Nephron progenitor cell (in vitro differentiated cells): ENCODE measurements at regions not wholly inside any gene's neighbourhood (a gene's known extent, or its start where the extent isn't known, plus 50 kb on each side); places are given as distances from the start of the nearest gene placed in this dataset.
A peak's percentile ranks its signal among the peaks of the same experiment; 100 is the strongest.

Experiments used
- DNase-seq: peaks from one replicate; pipeline ENCODE4 v3.0.0; 2021
- H3K27ac Mint-ChIP-seq: 2 replicates; pipeline ENCODE4 v1.8.0; 2021; ENCODE audit warnings: mild to moderate bottlenecking, moderate library complexity, mixed read lengths
- H3K27me3 Mint-ChIP-seq: 2 replicates; pipeline ENCODE4 v1.8.0; 2021; ENCODE audit warnings: mild to moderate bottlenecking, low read depth, mixed read lengths; ENCODE audit not compliant: poor library complexity
- H3K36me3 Mint-ChIP-seq: 2 replicates; pipeline ENCODE4 v1.8.0; 2021; ENCODE audit warnings: low read depth, mixed read lengths
- H3K4me1 Mint-ChIP-seq: 2 replicates; pipeline ENCODE4 v1.8.0; 2021; ENCODE audit warnings: mixed read lengths
- H3K4me3 Mint-ChIP-seq: 2 replicates; pipeline ENCODE4 v1.8.0; 2021; ENCODE audit warnings: mild to moderate bottlenecking, moderate library complexity, mixed read lengths
- H3K9me3 Mint-ChIP-seq: 2 replicates; pipeline ENCODE4 v1.8.0; 2021; ENCODE audit warnings: mild to moderate bottlenecking, moderate library complexity, mixed read lengths
- CTCF ChIP-seq: fragments of 200-600 bp; sonication (generic); IDR thresholded peaks from 2 replicates; pipeline ENCODE4 v1.5.0; 2021; ENCODE audit warnings: antibody characterized with exemption

- DNase-seq: no peak
- Mint-ChIP-seq H3K27ac (no peak overlapping the region), H3K4me3 (no peak overlapping the region), H3K9me3 (peaks cover 32% of the 10 kb centered on the region), H3K27me3 (peaks cover 5% of the 10 kb centered on the region), H3K4me1 (peaks cover 8% of the 10 kb centered on the region), H3K36me3 (peaks cover 12% of the 10 kb centered on the region)
- TF ChIP-seq CTCF: no peak
Observed at GRCh38 chr12:98090731-98091130, 424.7 kb upstream of the TMPO start.

GRCh38 chr12:98096436-98096835 lies 419.0 kb upstream of the TMPO start:
- TF ChIP-seq CTCF: no peak
- H3K9me3 Mint-ChIP-seq: peaks cover 50% of the 10 kb centered on the region
- no peaks in the 10 kb centered on the region for H3K4me1 Mint-ChIP-seq
- peaks cover 20% of the 10 kb centered on the region for H3K36me3 Mint-ChIP-seq
- DNase-seq: no peak
- no peak overlapping the region for H3K4me3 Mint-ChIP-seq
- H3K27me3 Mint-ChIP-seq: peaks cover 5% of the 10 kb centered on the region
- H3K27ac Mint-ChIP-seq: no peak overlapping the region

GRCh38 chr12:98106031-98106683 lies 409.2 kb upstream of the TMPO start:
- Mint-ChIP-seq H3K4me1 (peaks cover 39% of the 10 kb centered on the region), H3K36me3 (no peaks in the 10 kb centered on the region), H3K27ac (peak overlapping the region; percentile 2), H3K27me3 (no peaks in the 10 kb centered on the region), H3K9me3 (no peaks in the 10 kb centered on the region), H3K4me3 (no peak overlapping the region)
- no peak for TF ChIP-seq CTCF
- no peak for DNase-seq

- peak overlapping the region; percentile 41 for H3K27ac Mint-ChIP-seq
- H3K9me3 Mint-ChIP-seq: no peaks in the 10 kb centered on the region
- no peaks in the 10 kb centered on the region for H3K27me3 Mint-ChIP-seq
- no peaks in the 10 kb centered on the region for H3K36me3 Mint-ChIP-seq
- no peak for DNase-seq
- no peak for TF ChIP-seq CTCF
- no peak overlapping the region for H3K4me3 Mint-ChIP-seq
- H3K4me1 Mint-ChIP-seq: peaks cover 39% of the 10 kb centered on the region
Observed at GRCh38 chr12:98109266-98109665, 406.1 kb upstream of the TMPO start.

- H3K9me3 Mint-ChIP-seq: no peaks in the 10 kb centered on the region
- TF ChIP-seq CTCF: no peak
- no peaks in the 10 kb centered on the region for H3K36me3 Mint-ChIP-seq
- H3K4me1 Mint-ChIP-seq: peaks cover 31% of the 10 kb centered on the region
- DNase-seq: no peak
- H3K27me3 Mint-ChIP-seq: no peaks in the 10 kb centered on the region
- no peak overlapping the region for H3K4me3 Mint-ChIP-seq
- H3K27ac Mint-ChIP-seq: no peak overlapping the region
Observed at GRCh38 chr12:98110536-98110935, 404.9 kb upstream of the TMPO start.

- Mint-ChIP-seq H3K9me3 (no peaks in the 10 kb centered on the region), H3K4me3 (no peak overlapping the region), H3K27me3 (no peaks in the 10 kb centered on the region), H3K36me3 (no peaks in the 10 kb centered on the region), H3K4me1 (peaks cover 21% of the 10 kb centered on the region), H3K27ac (no peak overlapping the region)
- no peak for DNase-seq
- TF ChIP-seq CTCF: no peak
Observed at GRCh38 chr12:98113548-98113947, 401.8 kb upstream of the TMPO start.
